Breast epithelium (tissue), 3 donors: ENCODE measurements at regions not wholly inside any gene's neighbourhood (a gene's known extent, or its start where the extent isn't known, plus 50 kb on each side); places are given as distances from the start of the nearest gene placed in this dataset.

Experiments
- CTCF ChIP-seq, 3 donors: fragments of 450-650 bp; IDR thresholded peaks; one replicate each; pipeline ENCODE4 v1.5.1; 2016 to 2017; ENCODE audit warnings: antibody characterized with exemption in 3 of 3, mild to moderate bottlenecking in 3 of 3, moderate library complexity in 3 of 3
- POLR2A ChIP-seq: fragments of 450-650 bp; IDR thresholded peaks from one replicate; pipeline ENCODE4 v1.6.1; 2016; ENCODE audit warnings: antibody characterized with exemption, mild to moderate bottlenecking, moderate library complexity
- POLR2AphosphoS5 ChIP-seq, 3 donors: sonication (generic); formaldehyde crosslinking; IDR thresholded peaks; one replicate each; pipeline ENCODE4 v1.6.1; 2017; ENCODE audit warnings: antibody characterized with exemption in 3 of 3

GRCh38 chr11:116217441-116217840, 555.3 kb downstream of the BUD13 start:
- no peak for TF ChIP-seq CTCF (IDR thresholded peaks at IDR 0.05)
- no peak for TF ChIP-seq POLR2A
- no peak for TF ChIP-seq POLR2AphosphoS5 (IDR thresholded peaks at IDR 0.05)
